Endothelial cell of umbilical vein (primary cell): ENCODE measurements at regions not wholly inside any gene's neighbourhood (a gene's known extent, or its start where the extent isn't known, plus 50 kb on each side); places are given as distances from the start of the nearest gene placed in this dataset.

Experiments used
- BruUV-seq: library from RNA; stranded (reverse); fragments of 400-500 nt; replicated peaks from 2 replicates; lab custom pipeline; 2021; lab: Mats Ljungman, UMichigan
- CTCF ChIA-PET: fragments of 300-600, 350-600 bp; sonication (Branson Sonifier 250); formaldehyde crosslinking; loops from one replicate; lab custom pipeline; 2021; ENCODE audit warnings: antibody characterized with exemption, inconsistent platforms; lab: Charles Lee
- POLR2A ChIA-PET: fragments of 300-600, 350-600 bp; sonication (Branson Sonifier 250); formaldehyde crosslinking; loops from one replicate; lab custom pipeline; 2021; ENCODE audit warnings: antibody characterized with exemption, inconsistent platforms; lab: Charles Lee
- DNase-seq: peaks from one replicate; pipeline ENCODE4 v3.0.0-alpha.2; 2011; ENCODE audit warnings: low read depth, low spot score
- FAIRE-seq: peaks from 2 replicates; lab custom pipeline; 2011; peaks lifted over from hg19 to GRCh38; lab: Jason Lieb, UNC
- H2AFZ ChIP-seq: 2 replicates; pipeline ENCODE4 v1.6.0; 2012; ENCODE audit warnings: low read depth, low read length, control low read depth, inconsistent platforms
- H3K27ac ChIP-seq: 2 replicates; pipeline ENCODE4 v1.5.1; 2011; ENCODE audit warnings: low read depth, mild to moderate bottlenecking, control low read depth, low read length, moderate library complexity; ENCODE audit not compliant: insufficient read depth
- H3K27me3 ChIP-seq, 2 experiments: 2 replicates each; pipeline versions ENCODE4 v1.6.0 to v1.6.1; 2011; ENCODE audit warnings: low read length in 2 of 2, mixed read lengths in 1 of 2; ENCODE audit not compliant: control insufficient read depth in 2 of 2, insufficient read depth in 2 of 2
- H3K36me3 ChIP-seq, 2 experiments: 2 replicates in 1 of 2; 3 replicates in 1 of 2; pipeline ENCODE4 v1.5.1; 2011; ENCODE audit warnings: low read length in 2 of 2, mild to moderate bottlenecking in 1 of 2, moderate library complexity in 1 of 2; ENCODE audit not compliant: control insufficient read depth in 2 of 2, insufficient read depth in 2 of 2; ENCODE audit errors: extremely low read depth in 1 of 2
- H3K4me1 ChIP-seq: 3 replicates; pipeline ENCODE4 v1.5.1; 2011; ENCODE audit warnings: mild to moderate bottlenecking, low read length; ENCODE audit not compliant: control insufficient read depth, insufficient read depth; ENCODE audit errors: extremely low read depth
- H3K4me2 ChIP-seq: 2 replicates; pipeline ENCODE4 v1.6.1; 2011; ENCODE audit warnings: low read length, control low read depth, mixed read lengths; ENCODE audit not compliant: insufficient read depth
- H3K4me3 ChIP-seq, 3 experiments: fragments of 200-600 bp in 1 of 3; sonication (generic), shearing (Covaris generic) in 1 of 3; replicated peaks in 1 of 3; 2 replicates each; pipeline ENCODE4 v1.5.1; 2011 to 2016; ENCODE audit warnings: control low read depth in 3 of 3, low read length in 3 of 3, mild to moderate bottlenecking in 2 of 3, inconsistent platforms in 1 of 3, low read depth in 1 of 3, moderate library complexity in 1 of 3; ENCODE audit not compliant: insufficient read depth in 1 of 3
- H3K79me2 ChIP-seq: 2 replicates; pipeline ENCODE4 v1.6.0; 2012; ENCODE audit warnings: low read length, inconsistent platforms; ENCODE audit not compliant: control insufficient read depth, insufficient read depth
- H3K9ac ChIP-seq: replicated peaks from 2 replicates; pipeline ENCODE3; 2011; ENCODE audit warnings: low read length, control low read depth; ENCODE audit not compliant: insufficient read depth; ENCODE audit errors: extremely low read depth
- H3K9me1 ChIP-seq: replicated peaks from 3 replicates; pipeline ENCODE4 v1.6.0; 2011; ENCODE audit warnings: mild to moderate bottlenecking, low read length; ENCODE audit not compliant: control insufficient read depth, insufficient read depth; ENCODE audit errors: extremely low read depth
- H3K9me3 ChIP-seq: replicated peaks from 2 replicates; pipeline ENCODE4 v1.5.1; 2012; ENCODE audit warnings: low read length, inconsistent platforms; ENCODE audit not compliant: control insufficient read depth, insufficient read depth
- H4K20me1 ChIP-seq: replicated peaks from 2 replicates; pipeline ENCODE3; 2011; ENCODE audit warnings: mild to moderate bottlenecking, low read length; ENCODE audit not compliant: control insufficient read depth, insufficient read depth; ENCODE audit errors: extremely low read depth
- EZH2 ChIP-seq: IDR thresholded peaks from 2 replicates; pipeline ENCODE4 v1.6.1; 2012; ENCODE audit warnings: borderline replicate concordance, low read depth, mild to moderate bottlenecking, moderate library complexity, low read length, inconsistent platforms; ENCODE audit not compliant: severe bottlenecking
- FOS ChIP-seq: IDR thresholded peaks from 2 replicates; pipeline ENCODE4 v1.6.1; 2011; ENCODE audit warnings: mild to moderate bottlenecking, low read length, moderate library complexity, borderline replicate concordance; ENCODE audit not compliant: insufficient read depth
- GATA2 ChIP-seq: IDR thresholded peaks from 2 replicates; pipeline ENCODE4 v1.7.0; 2011; ENCODE audit warnings: low read depth, mild to moderate bottlenecking, moderate library complexity, mixed read lengths, low read length; ENCODE audit not compliant: insufficient read length, insufficient read depth
- JUN ChIP-seq: IDR thresholded peaks from 2 replicates; pipeline ENCODE4 v1.6.1; 2011; ENCODE audit warnings: borderline replicate concordance, low read depth; ENCODE audit not compliant: insufficient read length, insufficient read depth
- MYC ChIP-seq: IDR thresholded peaks from one replicate; pipeline ENCODE4 v1.6.1; 2011; ENCODE audit warnings: mild to moderate bottlenecking, low read depth, low read length
- POLR2A ChIP-seq: IDR thresholded peaks from 2 replicates; pipeline ENCODE4 v1.6.1; 2012; ENCODE audit warnings: low read depth, mild to moderate bottlenecking, control low read depth, low read length
- POLR2AphosphoS5 ChIP-seq: IDR thresholded peaks from 2 replicates; pipeline ENCODE4 v1.6.1; 2012; ENCODE audit warnings: low read depth, mild to moderate bottlenecking, control low read depth, low read length, moderate library complexity; ENCODE audit not compliant: insufficient read depth
- dilution Hi-C: fragments of 300-500 bp; cut with MboI; formaldehyde crosslinking; loops from one replicate; pipeline ENCODE4 v1.15.0; 2019; ENCODE audit warnings: low sequenced_read_pairs; ENCODE audit not compliant: extremely low pct_ligation_motif_present
- intact Hi-C: fragments of 100-400 bp; cut with micrococcal nuclease; formaldehyde crosslinking; loops from one replicate; pipeline ENCODE4 v1.10.0; 2022
- TF ChIP-seq, protein P1 (sequence below), 2 donors: IDR thresholded peaks; 1 replicate in 1 of 2; 2 replicates in 1 of 2; pipeline ENCODE4 v1.5.1; 2011; ENCODE audit warnings: low read length in 2 of 2, mild to moderate bottlenecking in 2 of 2, moderate library complexity in 2 of 2, control low read depth in 1 of 2, inconsistent platforms in 1 of 2, low read depth in 1 of 2; ENCODE audit not compliant: insufficient read depth in 1 of 2; ENCODE audit errors: extremely low read depth in 1 of 2
- TF ChIP-seq, protein P2 (sequence below): IDR thresholded peaks from 2 replicates; pipeline ENCODE4 v1.6.1; 2011; ENCODE audit not compliant: insufficient read depth, insufficient read length

DNA sequence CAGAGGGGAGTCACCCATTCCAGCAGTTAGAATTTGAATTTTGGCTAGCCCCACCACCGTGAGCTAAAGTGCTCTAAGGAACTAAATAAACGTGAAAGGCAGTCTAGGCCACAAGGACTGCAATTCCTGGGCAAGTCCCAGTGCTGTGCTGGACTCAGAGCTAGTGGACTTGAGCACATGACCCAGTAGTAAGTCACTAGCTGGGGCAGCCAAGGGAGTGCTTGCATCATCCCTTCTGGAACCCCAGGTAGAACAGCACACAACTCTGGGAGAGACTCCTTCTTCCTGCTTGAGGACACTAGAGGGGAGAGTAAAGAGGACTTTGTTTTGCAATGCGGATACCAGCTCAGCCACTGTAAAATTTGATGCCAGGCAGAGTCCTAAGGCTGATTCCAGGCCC, 672.2 kb downstream of the CPS1 start:
- CTCF ChIA-PET: no interaction called here
- Histone ChIP-seq H4K20me1 (no peaks in the 10 kb centered on the region), H3K9ac (no peak overlapping the region), H3K4me2 (no peak overlapping the region), H3K27me3 (no peaks in the 10 kb centered on the region), H2AFZ (no peak overlapping the region), H3K27ac (no peak overlapping the region), H3K4me3 (no peak overlapping the region), H3K9me3 (peaks cover 5% of the 10 kb centered on the region), H3K9me1 (no peaks in the 10 kb centered on the region), H3K36me3 (no peaks in the 10 kb centered on the region), H3K4me1 (no peaks in the 10 kb centered on the region), H3K79me2 (no peaks in the 10 kb centered on the region)
- POLR2A ChIA-PET: no interaction called here
- BruUV-seq: no TSS peak
- DNase-seq (no peak), FAIRE-seq (no peak)
- TF ChIP-seq GATA2 (no peak), EZH2 (no peak)
- TF ChIP-seq, protein P1, sequence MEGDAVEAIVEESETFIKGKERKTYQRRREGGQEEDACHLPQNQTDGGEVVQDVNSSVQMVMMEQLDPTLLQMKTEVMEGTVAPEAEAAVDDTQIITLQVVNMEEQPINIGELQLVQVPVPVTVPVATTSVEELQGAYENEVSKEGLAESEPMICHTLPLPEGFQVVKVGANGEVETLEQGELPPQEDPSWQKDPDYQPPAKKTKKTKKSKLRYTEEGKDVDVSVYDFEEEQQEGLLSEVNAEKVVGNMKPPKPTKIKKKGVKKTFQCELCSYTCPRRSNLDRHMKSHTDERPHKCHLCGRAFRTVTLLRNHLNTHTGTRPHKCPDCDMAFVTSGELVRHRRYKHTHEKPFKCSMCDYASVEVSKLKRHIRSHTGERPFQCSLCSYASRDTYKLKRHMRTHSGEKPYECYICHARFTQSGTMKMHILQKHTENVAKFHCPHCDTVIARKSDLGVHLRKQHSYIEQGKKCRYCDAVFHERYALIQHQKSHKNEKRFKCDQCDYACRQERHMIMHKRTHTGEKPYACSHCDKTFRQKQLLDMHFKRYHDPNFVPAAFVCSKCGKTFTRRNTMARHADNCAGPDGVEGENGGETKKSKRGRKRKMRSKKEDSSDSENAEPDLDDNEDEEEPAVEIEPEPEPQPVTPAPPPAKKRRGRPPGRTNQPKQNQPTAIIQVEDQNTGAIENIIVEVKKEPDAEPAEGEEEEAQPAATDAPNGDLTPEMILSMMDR (IDR thresholded peaks at IDR 0.05; ENCODE audit: extremely low read depth in 1 of 2, insufficient read depth in 1 of 2, low read depth in 1 of 2, low read length in 2 of 2): no peak
- dilution Hi-C loops (no loop called here), intact Hi-C loops (no loop called here)

DNA sequence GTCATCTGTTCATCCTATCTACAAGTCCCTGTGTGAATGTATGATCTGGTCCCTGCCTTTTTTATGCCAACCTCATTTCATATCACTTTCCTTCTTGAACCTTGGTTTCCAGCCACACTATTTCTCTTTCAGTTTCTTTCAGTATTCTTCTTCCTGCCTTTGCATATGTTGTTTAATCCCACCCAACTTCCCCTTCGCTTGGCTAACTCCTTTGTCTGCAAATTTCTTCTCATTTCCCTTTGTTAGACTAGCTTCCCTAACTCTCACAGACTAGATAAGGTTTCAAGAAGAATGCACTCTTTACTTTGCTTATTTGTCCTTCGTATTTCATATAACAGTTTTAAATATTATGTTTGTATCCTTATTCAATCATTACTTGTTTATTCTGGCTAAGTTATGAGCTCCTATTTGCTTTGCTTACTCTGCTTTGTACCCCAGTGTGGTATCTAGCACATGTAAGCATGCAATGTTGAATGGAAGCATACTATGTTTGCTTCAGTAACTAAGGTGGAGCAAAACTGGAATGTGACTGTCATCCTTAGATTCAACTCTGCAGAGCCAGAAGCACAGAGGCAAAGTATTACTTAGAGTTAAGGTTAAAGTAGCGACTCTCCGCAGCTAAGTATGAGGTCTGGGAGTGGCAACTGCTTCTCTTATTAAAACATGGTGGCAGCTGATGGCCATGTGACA, 681.3 kb downstream of the CPS1 start:
- no peak for DNase-seq
- CTCF ChIA-PET: no interaction called here

More for the DNA sequence above, 681.3 kb downstream of the CPS1 start:
- TF ChIP-seq, protein P1 (IDR thresholded peaks at IDR 0.05; ENCODE audit: extremely low read depth in 1 of 2, insufficient read depth in 1 of 2, low read depth in 1 of 2, low read length in 2 of 2): no peak
- no peak for TF ChIP-seq FOS
- TF ChIP-seq, protein P2, sequence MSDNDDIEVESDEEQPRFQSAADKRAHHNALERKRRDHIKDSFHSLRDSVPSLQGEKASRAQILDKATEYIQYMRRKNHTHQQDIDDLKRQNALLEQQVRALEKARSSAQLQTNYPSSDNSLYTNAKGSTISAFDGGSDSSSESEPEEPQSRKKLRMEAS: no peak
- no peak for TF ChIP-seq JUN
- TF ChIP-seq POLR2A: no peak
- no peak for TF ChIP-seq EZH2
- no peak for TF ChIP-seq GATA2
- no peak for TF ChIP-seq POLR2AphosphoS5
- no peak for TF ChIP-seq MYC
- no peaks in the 10 kb centered on the region for H3K36me3 ChIP-seq
- no peak overlapping the region for H3K9ac ChIP-seq
- no peaks in the 10 kb centered on the region for H3K4me1 ChIP-seq
- peaks cover 5% of the 10 kb centered on the region for H3K9me3 ChIP-seq
- no peaks in the 10 kb centered on the region for H3K79me2 ChIP-seq
- no peak overlapping the region for H3K4me2 ChIP-seq
- no peaks in the 10 kb centered on the region for H3K9me1 ChIP-seq
- no peak overlapping the region for H2AFZ ChIP-seq
- H3K27ac ChIP-seq: no peak overlapping the region
- intact Hi-C loops (no loop called here), dilution Hi-C loops (no loop called here)
- no peaks in the 10 kb centered on the region for H3K27me3 ChIP-seq
- BruUV-seq: no TSS peak
- POLR2A ChIA-PET: no interaction called here
- H3K4me3 ChIP-seq: no peak overlapping the region
- FAIRE-seq: no peak
- no peaks in the 10 kb centered on the region for H4K20me1 ChIP-seq
